ENCODE measurements at regions not wholly inside any gene's neighbourhood (a gene's known extent, or its start where the extent isn't known, plus 50 kb on each side); places are given as distances from the start of the nearest gene placed in this dataset.
"Not testable (repeated sequence)": the region's sequence is repeated elsewhere in the genome, so short reads cannot be mapped to it uniquely, and the experiment has no call there.

DNA sequence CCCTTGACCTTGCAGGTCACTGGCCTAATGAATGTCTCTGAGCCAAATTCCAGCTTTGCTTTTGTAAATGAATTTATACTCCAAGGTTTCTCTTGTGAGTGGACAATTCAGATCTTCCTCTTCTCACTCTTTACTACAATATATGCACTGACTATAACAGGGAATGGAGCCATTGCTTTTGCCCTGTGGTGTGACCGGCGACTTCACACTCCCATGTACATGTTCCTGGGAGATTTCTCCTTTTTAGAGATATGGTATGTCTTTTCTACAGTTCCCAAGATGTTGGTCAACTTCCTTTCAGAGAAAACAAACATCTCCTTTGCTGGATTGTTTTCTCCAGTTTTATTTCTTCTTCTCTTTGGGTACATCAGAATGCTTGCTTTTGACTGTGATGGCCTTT, 213.1 kb downstream of the POTEM start:
- TF ChIP-seq CTCF (IDR thresholded peaks at IDR 0.05 in 4 of 5, conservative IDR thresholded peaks at IDR 0.05 in 1 of 5); POLR2A (IDR thresholded peaks at IDR 0.05): not testable (repeated sequence)

Measured in gastrocnemius medialis (tissue), 4 donors.